B cell (primary cell): ENCODE measurements at regions not wholly inside any gene's neighbourhood (a gene's known extent, or its start where the extent isn't known, plus 50 kb on each side); places are given as distances from the start of the nearest gene placed in this dataset.

ENCODE experiments used
- CTCF ChIP-seq: fragments of 200-600 bp; IDR thresholded peaks from one replicate; pipeline ENCODE4 v1.8.0; 2022; ENCODE audit warnings: antibody characterized with exemption, mild to moderate bottlenecking
- EZH2 ChIP-seq: IDR thresholded peaks from 2 replicates; pipeline ENCODE4 v1.6.1; 2012; ENCODE audit warnings: borderline replicate concordance, low read depth, mild to moderate bottlenecking, moderate library complexity, low read length; ENCODE audit not compliant: insufficient read depth, poor library complexity, severe bottlenecking

GRCh38 chr3:72334681-72335457 lies 513.4 kb downstream of the SHQ1 start:
- TF ChIP-seq CTCF = no peak
- no peak for TF ChIP-seq EZH2
